Endothelial cell of umbilical vein (primary cell): ENCODE measurements at regions not wholly inside any gene's neighbourhood (a gene's known extent, or its start where the extent isn't known, plus 50 kb on each side); places are given as distances from the start of the nearest gene placed in this dataset.

ENCODE experiments used
- BruUV-seq: library from RNA; stranded (reverse); fragments of 400-500 nt; replicated peaks from 2 replicates; lab custom pipeline; 2021; lab: Mats Ljungman, UMichigan
- CTCF ChIA-PET: fragments of 300-600, 350-600 bp; sonication (Branson Sonifier 250); formaldehyde crosslinking; loops from one replicate; lab custom pipeline; 2021; ENCODE audit warnings: antibody characterized with exemption, inconsistent platforms; lab: Charles Lee
- POLR2A ChIA-PET: fragments of 300-600, 350-600 bp; sonication (Branson Sonifier 250); formaldehyde crosslinking; loops from one replicate; lab custom pipeline; 2021; ENCODE audit warnings: antibody characterized with exemption, inconsistent platforms; lab: Charles Lee
- DNase-seq: peaks from one replicate; pipeline ENCODE4 v3.0.0-alpha.2; 2011; ENCODE audit warnings: low read depth, low spot score
- FAIRE-seq: peaks from 2 replicates; lab custom pipeline; 2011; peaks lifted over from hg19 to GRCh38; lab: Jason Lieb, UNC
- H2AFZ ChIP-seq: 2 replicates; pipeline ENCODE4 v1.6.0; 2012; ENCODE audit warnings: low read depth, low read length, control low read depth, inconsistent platforms
- H3K27ac ChIP-seq: 2 replicates; pipeline ENCODE4 v1.5.1; 2011; ENCODE audit warnings: low read depth, mild to moderate bottlenecking, control low read depth, low read length, moderate library complexity; ENCODE audit not compliant: insufficient read depth
- H3K27me3 ChIP-seq, 2 experiments: 2 replicates each; pipeline versions ENCODE4 v1.6.0 to v1.6.1; 2011; ENCODE audit warnings: low read length in 2 of 2, mixed read lengths in 1 of 2; ENCODE audit not compliant: control insufficient read depth in 2 of 2, insufficient read depth in 2 of 2
- H3K36me3 ChIP-seq, 2 experiments: 2 replicates in 1 of 2; 3 replicates in 1 of 2; pipeline ENCODE4 v1.5.1; 2011; ENCODE audit warnings: low read length in 2 of 2, mild to moderate bottlenecking in 1 of 2, moderate library complexity in 1 of 2; ENCODE audit not compliant: control insufficient read depth in 2 of 2, insufficient read depth in 2 of 2; ENCODE audit errors: extremely low read depth in 1 of 2
- H3K4me1 ChIP-seq: 3 replicates; pipeline ENCODE4 v1.5.1; 2011; ENCODE audit warnings: mild to moderate bottlenecking, low read length; ENCODE audit not compliant: control insufficient read depth, insufficient read depth; ENCODE audit errors: extremely low read depth
- H3K4me2 ChIP-seq: 2 replicates; pipeline ENCODE4 v1.6.1; 2011; ENCODE audit warnings: low read length, control low read depth, mixed read lengths; ENCODE audit not compliant: insufficient read depth
- H3K4me3 ChIP-seq, 3 experiments: fragments of 200-600 bp in 1 of 3; sonication (generic), shearing (Covaris generic) in 1 of 3; replicated peaks in 1 of 3; 2 replicates each; pipeline ENCODE4 v1.5.1; 2011 to 2016; ENCODE audit warnings: control low read depth in 3 of 3, low read length in 3 of 3, mild to moderate bottlenecking in 2 of 3, inconsistent platforms in 1 of 3, low read depth in 1 of 3, moderate library complexity in 1 of 3; ENCODE audit not compliant: insufficient read depth in 1 of 3
- H3K79me2 ChIP-seq: 2 replicates; pipeline ENCODE4 v1.6.0; 2012; ENCODE audit warnings: low read length, inconsistent platforms; ENCODE audit not compliant: control insufficient read depth, insufficient read depth
- H3K9ac ChIP-seq: replicated peaks from 2 replicates; pipeline ENCODE3; 2011; ENCODE audit warnings: low read length, control low read depth; ENCODE audit not compliant: insufficient read depth; ENCODE audit errors: extremely low read depth
- H3K9me1 ChIP-seq: replicated peaks from 3 replicates; pipeline ENCODE4 v1.6.0; 2011; ENCODE audit warnings: mild to moderate bottlenecking, low read length; ENCODE audit not compliant: control insufficient read depth, insufficient read depth; ENCODE audit errors: extremely low read depth
- H3K9me3 ChIP-seq: replicated peaks from 2 replicates; pipeline ENCODE4 v1.5.1; 2012; ENCODE audit warnings: low read length, inconsistent platforms; ENCODE audit not compliant: control insufficient read depth, insufficient read depth
- H4K20me1 ChIP-seq: replicated peaks from 2 replicates; pipeline ENCODE3; 2011; ENCODE audit warnings: mild to moderate bottlenecking, low read length; ENCODE audit not compliant: control insufficient read depth, insufficient read depth; ENCODE audit errors: extremely low read depth
- EZH2 ChIP-seq: IDR thresholded peaks from 2 replicates; pipeline ENCODE4 v1.6.1; 2012; ENCODE audit warnings: borderline replicate concordance, low read depth, mild to moderate bottlenecking, moderate library complexity, low read length, inconsistent platforms; ENCODE audit not compliant: severe bottlenecking
- FOS ChIP-seq: IDR thresholded peaks from 2 replicates; pipeline ENCODE4 v1.6.1; 2011; ENCODE audit warnings: mild to moderate bottlenecking, low read length, moderate library complexity, borderline replicate concordance; ENCODE audit not compliant: insufficient read depth
- GATA2 ChIP-seq: IDR thresholded peaks from 2 replicates; pipeline ENCODE4 v1.7.0; 2011; ENCODE audit warnings: low read depth, mild to moderate bottlenecking, moderate library complexity, mixed read lengths, low read length; ENCODE audit not compliant: insufficient read length, insufficient read depth
- JUN ChIP-seq: IDR thresholded peaks from 2 replicates; pipeline ENCODE4 v1.6.1; 2011; ENCODE audit warnings: borderline replicate concordance, low read depth; ENCODE audit not compliant: insufficient read length, insufficient read depth
- MYC ChIP-seq: IDR thresholded peaks from one replicate; pipeline ENCODE4 v1.6.1; 2011; ENCODE audit warnings: mild to moderate bottlenecking, low read depth, low read length
- POLR2A ChIP-seq: IDR thresholded peaks from 2 replicates; pipeline ENCODE4 v1.6.1; 2012; ENCODE audit warnings: low read depth, mild to moderate bottlenecking, control low read depth, low read length
- POLR2AphosphoS5 ChIP-seq: IDR thresholded peaks from 2 replicates; pipeline ENCODE4 v1.6.1; 2012; ENCODE audit warnings: low read depth, mild to moderate bottlenecking, control low read depth, low read length, moderate library complexity; ENCODE audit not compliant: insufficient read depth
- dilution Hi-C: fragments of 300-500 bp; cut with MboI; formaldehyde crosslinking; loops from one replicate; pipeline ENCODE4 v1.15.0; 2019; ENCODE audit warnings: low sequenced_read_pairs; ENCODE audit not compliant: extremely low pct_ligation_motif_present
- intact Hi-C: fragments of 100-400 bp; cut with micrococcal nuclease; formaldehyde crosslinking; loops from one replicate; pipeline ENCODE4 v1.10.0; 2022
- TF ChIP-seq, protein P1 (sequence below): IDR thresholded peaks from 2 replicates; pipeline ENCODE4 v1.6.1; 2011; ENCODE audit not compliant: insufficient read depth, insufficient read length
- TF ChIP-seq, protein P2 (sequence below), 2 donors: IDR thresholded peaks; 1 replicate in 1 of 2; 2 replicates in 1 of 2; pipeline ENCODE4 v1.5.1; 2011; ENCODE audit warnings: low read length in 2 of 2, mild to moderate bottlenecking in 2 of 2, moderate library complexity in 2 of 2, control low read depth in 1 of 2, inconsistent platforms in 1 of 2, low read depth in 1 of 2; ENCODE audit not compliant: insufficient read depth in 1 of 2; ENCODE audit errors: extremely low read depth in 1 of 2

DNA sequence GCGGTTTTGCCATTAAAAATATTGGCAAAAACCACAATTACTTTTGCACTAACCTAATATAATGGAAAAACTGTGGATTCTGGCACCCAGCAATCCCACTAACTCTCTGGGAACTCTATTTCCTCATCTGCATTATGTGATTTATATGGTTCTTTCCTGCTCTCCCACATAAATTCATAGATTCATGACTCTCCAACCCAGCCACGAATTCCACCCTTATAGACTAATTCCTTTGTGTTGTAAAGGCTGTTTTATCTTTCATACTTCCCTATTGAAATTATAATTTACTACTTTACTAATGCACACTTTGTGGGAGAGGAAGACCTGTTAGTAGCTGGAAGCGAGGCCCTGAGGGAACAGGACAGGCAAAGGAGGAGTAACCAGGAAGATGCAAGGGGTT, 88.4 kb upstream of the GNAO1 start:
- DNase-seq (no peak), FAIRE-seq (no peak)
- Histone ChIP-seq H3K27me3 (no peaks in the 10 kb centered on the region), H3K4me3 (no peak overlapping the region), H3K79me2 (no peaks in the 10 kb centered on the region), H2AFZ (no peak overlapping the region), H3K9me1 (no peaks in the 10 kb centered on the region), H3K9me3 (no peaks in the 10 kb centered on the region), H3K36me3 (no peaks in the 10 kb centered on the region), H3K27ac (no peak overlapping the region), H3K9ac (no peak overlapping the region), H3K4me2 (no peak overlapping the region), H4K20me1 (no peaks in the 10 kb centered on the region), H3K4me1 (no peaks in the 10 kb centered on the region)
- TF ChIP-seq, protein P1, sequence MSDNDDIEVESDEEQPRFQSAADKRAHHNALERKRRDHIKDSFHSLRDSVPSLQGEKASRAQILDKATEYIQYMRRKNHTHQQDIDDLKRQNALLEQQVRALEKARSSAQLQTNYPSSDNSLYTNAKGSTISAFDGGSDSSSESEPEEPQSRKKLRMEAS: no peak
- TF ChIP-seq FOS (no peak), EZH2 (no peak), POLR2AphosphoS5 (no peak), MYC (no peak), JUN (no peak), POLR2A (no peak), GATA2 (no peak)
- TF ChIP-seq, protein P2, sequence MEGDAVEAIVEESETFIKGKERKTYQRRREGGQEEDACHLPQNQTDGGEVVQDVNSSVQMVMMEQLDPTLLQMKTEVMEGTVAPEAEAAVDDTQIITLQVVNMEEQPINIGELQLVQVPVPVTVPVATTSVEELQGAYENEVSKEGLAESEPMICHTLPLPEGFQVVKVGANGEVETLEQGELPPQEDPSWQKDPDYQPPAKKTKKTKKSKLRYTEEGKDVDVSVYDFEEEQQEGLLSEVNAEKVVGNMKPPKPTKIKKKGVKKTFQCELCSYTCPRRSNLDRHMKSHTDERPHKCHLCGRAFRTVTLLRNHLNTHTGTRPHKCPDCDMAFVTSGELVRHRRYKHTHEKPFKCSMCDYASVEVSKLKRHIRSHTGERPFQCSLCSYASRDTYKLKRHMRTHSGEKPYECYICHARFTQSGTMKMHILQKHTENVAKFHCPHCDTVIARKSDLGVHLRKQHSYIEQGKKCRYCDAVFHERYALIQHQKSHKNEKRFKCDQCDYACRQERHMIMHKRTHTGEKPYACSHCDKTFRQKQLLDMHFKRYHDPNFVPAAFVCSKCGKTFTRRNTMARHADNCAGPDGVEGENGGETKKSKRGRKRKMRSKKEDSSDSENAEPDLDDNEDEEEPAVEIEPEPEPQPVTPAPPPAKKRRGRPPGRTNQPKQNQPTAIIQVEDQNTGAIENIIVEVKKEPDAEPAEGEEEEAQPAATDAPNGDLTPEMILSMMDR (IDR thresholded peaks at IDR 0.05; ENCODE audit: extremely low read depth in 1 of 2, insufficient read depth in 1 of 2, low read depth in 1 of 2, low read length in 2 of 2): no peak
- POLR2A ChIA-PET: no interaction called here
- intact Hi-C loops (no loop called here), dilution Hi-C loops (no loop called here)
- CTCF ChIA-PET: interaction anchor here (1.4 kb wide), 1 partner anchor 11 kb away, joined by 3 read pairs; no protein-coding TSS in a partner anchor
- BruUV-seq: no TSS peak
